HG02798 (cell line): ENCODE measurements at regions not wholly inside any gene's neighbourhood (a gene's known extent, or its start where the extent isn't known, plus 50 kb on each side); places are given as distances from the start of the nearest gene placed in this dataset.

Experiments
- ATAC-seq: cut with Tn5 transposase; IDR thresholded peaks from one replicate; pipeline ENCODE4 v1.9.1; 2021; ENCODE audit warnings: mild to moderate bottlenecking; ENCODE audit not compliant: unreplicated experiment, poor library complexity

DNA sequence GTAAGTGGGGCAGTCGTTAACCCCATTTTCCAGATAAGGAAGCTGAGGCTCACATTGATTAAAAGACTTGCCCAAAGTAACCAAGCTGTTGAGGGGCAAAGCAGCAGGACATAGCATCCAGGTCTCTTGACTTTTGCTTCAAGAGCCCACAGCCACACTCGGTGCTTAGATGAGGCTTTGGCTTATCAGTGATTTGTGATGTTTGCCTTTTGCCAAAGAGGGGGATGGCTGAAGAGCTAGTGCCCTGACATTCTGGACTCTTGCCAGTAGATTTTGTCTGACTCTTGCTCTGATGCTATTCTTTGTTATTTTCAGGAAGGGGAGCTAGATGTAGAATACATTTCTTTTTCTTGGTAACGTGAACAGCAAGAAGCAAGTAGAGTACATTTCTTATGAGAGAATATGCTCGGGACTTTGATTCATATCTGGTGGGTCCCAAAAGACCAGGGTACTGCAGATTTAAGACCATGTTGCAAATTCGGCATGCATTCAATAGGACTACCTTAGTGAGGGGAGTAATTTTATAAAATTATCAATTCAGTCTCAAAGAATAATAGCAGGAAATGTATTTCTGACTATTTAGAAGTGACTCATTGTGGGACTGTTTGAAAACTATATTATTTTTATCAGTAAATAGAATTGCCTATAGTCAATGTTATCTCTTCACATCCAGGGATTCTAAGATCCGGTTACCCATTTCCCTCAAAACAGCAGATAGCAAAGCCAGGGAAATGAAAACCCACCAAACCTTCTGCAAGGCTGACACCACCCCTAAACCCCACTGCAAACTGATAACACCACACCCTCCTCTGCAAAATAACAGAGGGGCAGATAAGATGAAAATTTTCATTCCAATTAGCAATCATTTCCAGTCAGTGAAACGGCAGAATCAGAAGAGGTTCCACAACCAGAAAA, 180.0 kb upstream of the BMPER start:
- ATAC-seq: no peak

DNA sequence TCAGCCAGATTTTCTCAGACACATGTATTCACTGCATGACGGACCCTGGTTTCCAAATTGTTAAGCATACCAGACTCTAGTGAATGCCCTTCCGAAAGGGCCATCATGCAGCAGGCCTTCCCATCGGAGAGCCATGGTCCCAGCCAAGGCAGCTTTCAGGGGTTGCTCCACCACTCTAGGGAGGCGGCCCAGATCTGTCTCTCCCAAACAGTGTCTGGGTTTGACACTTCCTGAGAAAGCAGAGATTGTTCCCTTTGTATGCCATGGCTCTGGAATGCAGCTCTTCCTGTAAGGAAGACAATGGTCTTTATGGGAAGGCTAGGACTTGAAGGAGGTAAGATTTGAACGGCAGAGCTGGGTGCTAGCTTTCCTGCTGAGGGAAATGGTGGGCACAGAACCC, 178.8 kb upstream of the BMPER start:
- no peak for ATAC-seq

DNA sequence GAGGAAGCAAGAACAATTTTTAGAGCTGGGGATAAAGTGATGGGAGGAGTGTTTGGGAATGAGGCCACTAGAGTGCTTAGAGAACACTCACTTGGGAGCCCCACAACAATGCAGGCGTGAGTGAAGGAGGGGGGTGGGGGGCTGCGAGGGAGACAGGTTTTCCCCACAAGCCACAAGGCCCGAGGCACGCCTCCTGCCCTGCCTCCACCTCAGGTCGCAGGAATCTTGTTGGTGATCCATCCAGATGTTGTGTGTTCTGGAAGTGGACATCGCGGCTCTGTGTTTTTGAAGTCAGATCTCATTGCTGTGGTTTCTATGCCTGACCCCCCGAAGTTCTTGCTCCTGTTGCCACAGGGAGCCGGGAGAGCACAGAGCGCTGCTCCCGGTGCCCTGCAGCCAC, 178.0 kb upstream of the BMPER start:
- no peak for ATAC-seq

DNA sequence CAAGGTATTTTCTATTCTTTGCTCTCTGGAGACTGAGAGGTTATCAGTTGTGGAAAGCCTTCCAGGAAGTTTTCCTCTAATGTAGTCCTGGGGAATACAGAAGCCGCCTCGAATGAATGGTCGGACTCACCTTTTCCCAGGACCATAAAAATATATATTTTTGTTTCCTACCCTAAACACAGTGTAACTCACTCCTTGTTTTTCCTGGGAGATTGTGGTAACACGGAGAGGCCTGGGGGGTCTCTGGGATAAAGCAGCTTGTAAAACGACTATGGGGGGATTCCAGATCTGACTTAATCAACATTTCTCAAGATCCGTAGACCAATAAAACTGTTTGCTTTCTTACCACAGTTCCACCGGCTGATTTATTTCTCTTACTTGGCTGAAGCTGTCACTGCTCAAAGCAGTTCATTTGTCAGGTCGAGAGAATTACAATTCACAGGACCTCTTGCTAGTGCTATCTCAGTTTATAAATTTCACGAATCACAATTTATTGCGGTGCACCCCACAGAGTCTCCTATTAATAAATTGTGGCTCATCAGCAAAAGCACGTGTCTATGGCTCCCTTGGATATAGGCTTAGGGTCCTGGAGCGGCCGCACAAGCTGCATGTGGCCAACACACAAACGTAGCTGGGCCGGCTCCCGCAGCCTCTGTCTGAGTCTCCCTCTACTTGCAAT, 176.3 kb upstream of the BMPER start:
- ATAC-seq: no peak

DNA sequence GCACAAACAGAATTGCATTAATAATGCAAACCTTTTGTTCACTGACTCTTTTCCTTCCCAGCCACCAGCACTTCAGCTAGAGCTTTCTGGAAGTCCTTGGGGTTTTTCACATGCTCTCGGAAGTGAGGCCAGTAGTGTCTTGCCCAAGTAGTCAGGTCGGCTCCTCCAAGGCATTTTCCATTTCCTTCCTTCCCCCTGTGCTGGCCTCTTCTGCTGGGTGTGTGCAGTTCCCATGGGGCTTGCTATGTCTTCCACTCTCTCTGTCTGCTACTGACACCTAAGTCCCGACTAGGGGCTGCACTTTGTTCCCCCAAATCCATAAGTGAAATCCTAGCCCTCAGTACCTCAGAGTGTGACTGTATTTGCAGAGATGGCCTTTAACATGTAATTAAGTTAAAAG, 175.6 kb upstream of the BMPER start:
- no peak for ATAC-seq

DNA sequence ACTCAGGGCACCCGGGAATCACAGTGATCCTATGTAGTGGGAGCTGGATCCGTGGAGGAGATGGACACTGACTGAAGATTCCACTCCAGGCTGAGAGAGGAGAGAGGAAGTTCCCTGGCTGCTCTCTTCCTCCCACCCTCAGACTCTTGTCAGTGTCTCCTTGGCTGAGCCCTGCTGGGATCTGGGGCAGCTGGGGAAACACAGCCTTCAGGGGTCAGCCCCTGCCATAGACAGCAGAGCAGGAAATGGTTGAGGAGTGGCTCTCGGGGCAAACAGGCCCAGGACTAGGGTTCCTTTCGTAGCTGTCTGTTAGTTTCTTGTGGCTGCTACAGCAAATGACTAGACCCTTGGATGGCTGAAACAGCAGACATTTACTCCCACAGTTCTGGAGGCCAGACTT, 174.4 kb upstream of the BMPER start:
- ATAC-seq: no peak

DNA sequence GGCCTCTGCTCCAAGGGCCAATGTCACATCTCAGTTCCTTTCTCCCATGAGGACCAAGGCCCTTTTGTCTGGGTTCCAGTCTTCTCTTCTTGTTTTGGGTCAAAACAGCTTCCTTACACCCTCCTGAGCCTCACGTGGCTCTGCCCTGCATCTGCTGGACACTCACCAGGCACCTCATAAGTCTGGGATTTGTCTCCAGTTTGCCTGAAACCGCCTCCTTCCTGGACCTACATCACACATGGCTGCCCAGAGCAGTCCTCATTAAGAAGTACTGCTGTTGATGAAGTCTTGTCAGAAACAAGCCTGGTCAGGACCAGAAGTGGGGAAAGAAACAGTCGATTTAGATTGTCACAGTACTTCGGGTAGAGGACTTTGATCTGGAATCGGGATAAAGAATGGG, 173.4 kb upstream of the BMPER start:
- no peak for ATAC-seq

DNA sequence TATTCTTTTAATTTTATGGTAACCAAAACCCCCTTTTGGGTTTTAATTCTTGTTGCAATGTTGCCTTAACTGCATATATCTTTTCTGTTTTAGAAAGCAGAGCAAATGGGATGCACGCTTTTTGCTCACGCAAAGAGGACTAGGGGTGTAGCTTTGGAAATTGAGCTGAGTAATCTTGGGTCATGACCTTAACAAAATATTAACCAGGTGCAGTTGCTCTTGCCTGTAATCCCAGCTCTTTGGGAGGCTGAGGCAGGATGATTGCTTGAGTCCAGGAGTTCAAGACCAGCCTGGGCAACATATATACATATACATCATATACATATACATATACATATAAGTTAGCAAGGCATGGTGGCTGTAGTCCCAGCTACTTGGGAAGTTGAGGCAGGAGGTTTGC, 172.9 kb upstream of the BMPER start:
- ATAC-seq: no peak

DNA sequence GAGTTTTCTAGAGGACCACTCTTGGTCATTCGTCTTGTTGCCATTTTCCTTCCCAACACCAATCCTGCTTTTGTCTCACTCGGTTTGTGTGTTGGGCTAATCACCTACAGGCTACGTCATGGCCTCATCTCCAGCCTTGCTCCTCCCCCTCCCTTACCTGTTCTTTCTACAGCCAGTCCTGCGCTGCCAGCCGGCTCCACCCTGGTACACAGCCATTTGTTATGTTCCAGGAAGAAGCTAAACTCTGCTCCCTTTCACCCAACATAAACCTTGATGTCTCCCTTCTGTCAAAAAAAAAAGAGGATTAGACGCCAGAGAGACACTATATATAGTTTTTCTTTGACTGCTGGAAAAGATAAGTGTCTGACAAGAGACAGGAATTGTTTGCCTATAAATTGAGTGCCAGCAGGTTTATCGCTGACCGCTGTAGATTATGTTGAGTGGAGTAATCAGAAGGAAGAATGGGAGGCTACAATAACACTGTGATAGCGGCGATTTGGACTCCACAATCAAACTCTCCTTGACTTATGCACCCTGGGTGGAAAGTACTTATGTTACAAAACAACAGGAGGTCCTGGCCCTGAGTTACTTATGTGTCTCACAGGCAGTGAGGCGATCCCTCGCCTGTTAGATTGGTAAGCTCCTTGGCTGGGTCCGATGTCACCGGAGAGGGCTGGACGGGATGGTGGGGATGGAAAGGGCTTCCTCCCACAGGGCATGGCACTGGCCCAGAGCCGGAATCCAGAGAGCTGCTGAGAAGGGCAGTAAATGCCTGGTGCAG, 171.3 kb upstream of the BMPER start:
- no peak for ATAC-seq

DNA sequence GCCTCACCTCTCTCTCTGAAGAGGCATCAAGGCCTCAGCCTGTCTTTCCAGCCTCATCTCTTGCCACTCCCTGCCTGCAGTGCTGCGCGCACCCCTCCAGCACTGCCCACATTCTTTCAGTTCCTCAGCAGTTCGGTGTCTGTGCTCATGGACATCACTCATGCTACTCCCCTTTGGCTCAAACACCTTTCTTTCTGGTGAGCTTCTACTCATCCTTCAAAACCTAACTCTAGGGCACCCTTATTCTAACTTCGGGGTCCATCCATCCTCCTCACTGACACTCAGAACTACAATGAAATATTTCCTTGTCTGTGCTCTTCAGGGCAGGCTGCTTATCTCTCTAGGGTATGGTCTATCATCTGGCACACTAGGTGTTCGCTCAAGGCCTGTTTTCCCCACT, 169.9 kb upstream of the BMPER start:
- no peak for ATAC-seq

DNA sequence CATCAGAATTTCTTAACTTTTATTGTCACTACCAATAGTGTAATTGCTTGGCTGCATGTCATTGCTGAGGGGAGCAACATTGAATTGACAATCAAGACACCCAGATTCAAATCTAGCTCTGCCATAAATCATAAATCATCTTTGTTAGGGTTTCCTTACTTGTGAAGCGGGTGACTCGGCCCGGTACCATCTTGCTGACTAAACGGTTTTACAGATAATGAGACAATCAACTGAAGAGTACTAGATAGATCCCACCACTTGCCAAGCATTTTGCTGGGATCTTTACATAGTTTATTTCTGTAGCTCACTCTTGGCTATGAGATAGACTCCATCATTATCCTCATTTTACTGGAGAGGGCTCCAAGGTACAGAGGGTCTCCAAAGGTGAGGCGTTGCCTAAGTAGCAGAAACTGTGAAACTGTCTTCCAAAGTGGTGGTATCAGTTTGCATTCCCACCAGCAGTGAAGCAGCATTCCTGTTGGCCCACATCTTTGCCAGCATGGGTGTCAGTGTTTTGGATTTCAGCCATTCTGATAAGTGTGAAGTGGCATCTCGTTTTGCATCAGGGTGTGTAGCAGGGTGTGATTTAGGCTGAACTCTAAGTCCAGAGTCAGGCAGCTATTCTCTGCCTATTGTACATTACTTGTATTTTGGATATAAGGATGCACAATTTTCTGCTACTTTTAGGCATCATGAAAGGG, 168.7 kb upstream of the BMPER start:
- ATAC-seq: no peak

DNA sequence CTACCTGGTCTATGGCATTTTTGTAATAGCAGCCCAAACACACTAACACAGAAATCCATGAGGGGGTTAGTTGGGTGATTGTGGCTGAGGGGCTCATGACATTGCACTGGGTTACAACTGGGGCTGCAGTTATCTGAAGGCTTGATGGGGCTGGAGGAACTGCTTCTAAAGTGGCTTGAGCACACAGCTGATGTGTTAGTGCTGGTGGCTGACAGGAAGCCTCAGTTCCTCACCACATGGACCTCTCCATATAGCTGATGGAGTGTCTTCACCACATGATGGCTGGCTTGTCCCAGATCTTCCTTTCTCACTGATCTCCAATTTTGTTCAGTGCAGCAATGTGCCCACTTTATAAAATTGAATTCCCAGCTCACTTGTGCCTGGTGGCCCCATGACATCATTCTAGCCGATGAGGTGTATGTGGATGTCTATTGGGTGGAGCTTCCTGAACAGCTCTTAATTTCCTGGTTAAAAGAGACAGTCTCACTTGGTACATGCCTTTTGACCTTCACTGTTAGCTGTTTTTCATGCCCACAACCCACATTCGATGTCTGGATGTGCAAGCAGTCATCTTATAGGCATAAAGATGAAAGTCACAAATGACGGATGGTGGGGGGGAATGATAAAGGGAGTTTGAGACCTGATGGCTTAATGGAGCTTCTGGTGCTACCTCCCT, 166.9 kb upstream of the BMPER start:
- no peak for ATAC-seq

DNA sequence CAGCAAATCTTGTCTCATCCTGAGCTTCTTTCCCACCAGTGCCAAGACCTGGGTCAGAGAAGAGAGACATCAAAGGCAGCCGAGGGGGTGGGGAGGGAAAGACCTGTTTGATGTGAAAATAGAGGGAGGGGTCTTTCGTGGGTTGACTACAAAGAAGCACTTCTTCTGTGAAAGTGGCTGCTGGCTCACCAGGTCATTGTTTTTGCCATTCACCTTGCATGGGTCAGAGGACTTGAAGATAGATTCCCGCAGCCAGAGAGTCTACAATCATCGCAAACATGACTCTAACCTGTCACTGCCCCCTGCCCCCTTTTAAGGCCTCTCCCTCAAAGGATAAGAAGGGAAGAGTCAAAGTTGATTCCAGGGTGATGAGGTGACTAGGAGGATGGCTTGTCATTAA, 166.1 kb upstream of the BMPER start:
- no peak for ATAC-seq

DNA sequence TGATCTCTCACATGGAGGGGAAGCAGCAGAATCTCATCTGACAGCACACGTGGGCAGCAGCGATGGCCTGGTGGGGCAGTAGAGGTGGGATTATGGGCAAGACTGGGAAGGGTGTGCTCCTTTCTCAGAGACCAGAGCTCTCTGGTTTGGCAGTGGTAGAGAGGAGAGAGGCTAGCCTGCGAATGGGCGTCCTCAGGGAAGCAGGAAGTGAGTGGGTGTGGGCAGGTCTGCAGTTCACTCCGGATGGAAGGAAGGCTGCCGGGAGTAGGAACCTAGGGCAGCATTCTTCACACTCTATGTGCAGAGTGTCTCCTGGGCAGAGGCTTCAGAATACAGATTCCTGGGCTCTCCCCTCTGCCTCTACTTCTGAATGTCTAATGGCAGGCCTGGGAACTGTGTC, 162.8 kb upstream of the BMPER start:
- no peak for ATAC-seq

DNA sequence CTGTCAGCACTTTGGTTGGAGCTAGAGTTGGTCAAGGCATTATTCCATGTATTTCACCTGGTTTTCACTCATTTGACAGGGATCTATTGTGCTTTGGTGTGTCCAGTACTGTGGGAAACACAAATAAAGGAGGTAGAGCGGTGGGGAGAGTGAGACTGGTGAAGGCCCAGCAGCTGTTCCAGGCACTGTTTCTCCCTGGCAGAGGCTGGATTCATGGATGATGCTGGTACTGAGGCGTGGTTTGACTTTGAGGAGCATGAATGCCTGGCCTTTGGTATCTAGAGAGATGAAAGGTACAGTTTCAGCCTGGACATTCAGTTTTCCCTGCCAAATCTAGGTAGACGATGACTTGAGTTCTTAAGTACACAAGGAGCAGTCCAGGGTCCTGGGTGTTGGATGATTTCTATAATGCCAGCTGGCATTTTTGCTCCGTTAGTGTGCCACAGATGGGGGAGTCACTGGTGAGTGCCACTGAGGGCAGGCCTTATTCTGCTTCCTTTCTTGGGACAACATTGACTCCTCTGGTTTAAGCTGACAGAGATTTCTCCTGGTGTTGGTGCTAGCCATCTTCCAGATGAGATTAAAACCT, 162.2 kb upstream of the BMPER start:
- ATAC-seq: no peak

DNA sequence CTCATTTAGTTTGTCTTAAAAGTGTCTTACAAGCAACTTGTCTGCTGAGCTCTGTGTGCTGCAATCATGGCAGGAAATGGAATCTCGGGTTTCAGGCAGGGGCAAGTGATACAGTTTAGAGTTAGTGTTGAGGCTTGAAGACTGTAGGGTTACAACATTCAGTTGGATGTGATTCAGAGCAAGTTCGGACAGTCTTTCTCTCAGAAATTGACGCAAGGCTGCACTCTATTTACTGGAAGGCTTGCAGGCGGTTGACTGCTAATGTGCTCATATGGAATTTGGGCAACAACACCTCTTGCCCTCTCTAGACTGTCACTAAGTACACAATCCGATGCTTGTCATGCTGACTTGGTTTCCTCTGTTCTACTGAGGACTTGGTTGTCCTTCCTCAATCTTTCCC, 161.7 kb upstream of the BMPER start:
- ATAC-seq: no peak

DNA sequence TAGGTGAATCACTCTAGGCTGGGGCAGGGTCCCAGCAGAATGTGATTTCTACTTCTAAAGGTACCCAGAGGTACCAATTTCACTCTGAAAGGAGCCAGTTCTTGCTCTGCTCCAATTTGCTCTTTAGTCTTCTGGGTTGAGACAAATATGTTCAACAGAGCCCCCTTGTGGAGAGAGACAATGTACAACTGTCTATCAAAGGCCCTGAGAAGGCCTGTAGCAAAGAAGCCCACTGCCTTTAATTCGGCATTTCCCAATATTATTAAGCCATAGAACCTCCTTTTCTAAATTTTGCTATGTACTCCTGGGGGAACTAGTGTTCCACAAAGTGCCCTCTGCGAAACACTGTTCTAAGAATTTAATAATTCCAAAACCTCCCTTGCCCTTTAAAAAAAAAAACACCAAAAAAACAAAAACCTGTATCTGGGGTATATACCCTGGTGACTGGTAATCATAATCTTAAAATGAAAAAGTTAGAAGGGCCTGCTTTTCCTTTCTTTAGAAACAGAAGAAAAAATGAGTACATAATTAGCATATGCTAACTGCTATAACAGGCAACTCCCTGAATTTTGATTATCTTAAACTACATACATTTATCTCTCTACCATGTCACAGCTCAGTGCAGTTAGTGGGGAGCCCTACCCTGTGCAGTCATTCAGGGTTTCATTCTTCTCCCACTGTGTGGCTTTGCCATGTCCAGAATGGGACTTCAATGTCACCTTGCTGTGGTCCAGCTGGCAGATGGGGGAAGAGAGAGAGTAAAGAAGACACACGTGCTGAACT, 160.9 kb upstream of the BMPER start:
- no peak for ATAC-seq

DNA sequence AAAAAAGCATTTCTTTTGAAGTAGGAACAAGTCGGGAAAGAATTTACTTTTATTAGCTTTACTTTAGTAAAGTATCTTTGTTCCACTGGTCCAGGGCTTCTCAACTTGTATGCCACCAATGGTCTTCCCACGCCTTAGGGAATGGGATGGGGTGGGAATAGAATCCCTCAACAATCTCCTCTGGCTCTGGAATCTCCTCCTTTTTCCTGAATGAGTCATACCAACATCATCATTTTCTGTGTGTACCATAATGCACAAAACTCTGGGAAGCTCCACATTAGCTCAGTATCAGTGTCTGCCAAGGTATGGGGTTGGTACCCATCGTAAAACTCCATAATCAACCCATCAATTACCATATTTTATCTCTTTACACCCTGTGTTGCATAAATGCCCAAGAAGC, 159.4 kb upstream of the BMPER start:
- ATAC-seq: no peak

DNA sequence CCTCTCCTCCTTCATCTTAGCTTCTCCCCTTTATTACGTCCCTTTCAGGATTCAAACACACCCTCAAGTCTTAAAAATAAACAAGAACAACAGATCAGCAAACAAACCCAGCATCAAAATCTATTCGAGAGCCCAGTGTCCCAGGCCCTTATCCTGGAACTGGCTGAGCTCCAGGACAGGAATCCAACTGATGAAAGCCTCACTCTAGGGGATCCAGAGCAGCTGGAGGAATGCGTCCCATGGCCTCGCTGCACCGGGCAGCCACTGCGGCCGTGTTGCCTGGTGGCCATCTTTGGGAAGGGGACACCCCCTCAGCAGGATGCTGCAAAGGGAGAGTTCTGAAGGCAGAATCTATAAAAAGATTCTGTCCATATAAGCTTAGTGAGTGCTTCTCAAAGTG, 156.5 kb upstream of the BMPER start:
- ATAC-seq: no peak
